ENCODE measurements at regions not wholly inside any gene's neighbourhood (a gene's known extent, or its start where the extent isn't known, plus 50 kb on each side); places are given as distances from the start of the nearest gene placed in this dataset.

- TF ChIP-seq CTCF (IDR thresholded peaks at IDR 0.05; ENCODE audit: low read length), result no peak
- no peak for TF ChIP-seq EZH2 (IDR thresholded peaks at IDR 0.05; ENCODE audit: borderline replicate concordance, low read length)
Measured at GRCh38 chr4:137370206-137370633, 162.1 kb downstream of the PCDH18 start.

Data from OCI-LY1 (cell line).